Keratinocyte (primary cell): ENCODE measurements at regions not wholly inside any gene's neighbourhood (a gene's known extent, or its start where the extent isn't known, plus 50 kb on each side); places are given as distances from the start of the nearest gene placed in this dataset.

Experiments used
- DNase-seq: peaks from one replicate; pipeline ENCODE4 v3.0.0-alpha.2; 2011; ENCODE audit warnings: low read depth, missing footprints, low spot score
- FAIRE-seq: peaks from 2 replicates; lab custom pipeline; 2011; peaks lifted over from hg19 to GRCh38; lab: Jason Lieb, UNC
- H2AFZ ChIP-seq: 2 replicates; pipeline ENCODE4 v1.6.0; 2012; ENCODE audit warnings: low read length, control low read depth, inconsistent platforms; ENCODE audit not compliant: control insufficient read depth
- H3K27ac ChIP-seq: 2 replicates; pipeline ENCODE4 v1.5.1; 2011; ENCODE audit warnings: low read length; ENCODE audit not compliant: control insufficient read depth, insufficient read depth
- H3K27me3 ChIP-seq: 3 replicates; pipeline ENCODE4 v1.6.0; 2011; ENCODE audit warnings: low read length; ENCODE audit not compliant: control insufficient read depth, insufficient read depth; ENCODE audit errors: extremely low read depth
- H3K36me3 ChIP-seq, 2 experiments: 2 replicates in 1 of 2; 3 replicates in 1 of 2; pipeline ENCODE4 v1.5.1; 2011; ENCODE audit warnings: low read length in 2 of 2, mild to moderate bottlenecking in 1 of 2; ENCODE audit not compliant: control insufficient read depth in 2 of 2, insufficient read depth in 2 of 2; ENCODE audit errors: extremely low read depth in 1 of 2
- H3K4me1 ChIP-seq: 3 replicates; pipeline ENCODE4 v1.5.1; 2011; ENCODE audit warnings: low read length; ENCODE audit not compliant: control insufficient read depth, insufficient read depth; ENCODE audit errors: extremely low read depth
- H3K4me2 ChIP-seq: 3 replicates; pipeline ENCODE4 v1.6.0; 2011; ENCODE audit warnings: low read depth, low read length; ENCODE audit not compliant: control insufficient read depth, insufficient read depth; ENCODE audit errors: extremely low read depth
- H3K4me3 ChIP-seq, 3 experiments: fragments of 200-600 bp in 1 of 3; sonication (generic) in 1 of 3; 2 replicates in 2 of 3; 3 replicates in 1 of 3; pipeline ENCODE4 v1.5.1; 2011 to 2016; ENCODE audit warnings: low read length in 3 of 3, mild to moderate bottlenecking in 3 of 3, control low read depth in 2 of 3, inconsistent platforms in 1 of 3, low read depth in 1 of 3, mixed read lengths in 1 of 3, mixed run types in 1 of 3, moderate library complexity in 1 of 3; ENCODE audit not compliant: control insufficient read depth in 2 of 3, insufficient read depth in 2 of 3; ENCODE audit errors: extremely low read depth in 1 of 3
- H3K79me2 ChIP-seq: 2 replicates; pipeline ENCODE4 v1.6.0; 2012; ENCODE audit warnings: low read length; ENCODE audit not compliant: control insufficient read depth, insufficient read depth
- H3K9ac ChIP-seq: 3 replicates; pipeline ENCODE4 v1.6.0; 2011; ENCODE audit warnings: low read length; ENCODE audit not compliant: control insufficient read depth, insufficient read depth; ENCODE audit errors: extremely low read depth
- H3K9me1 ChIP-seq: 3 replicates; pipeline ENCODE4 v1.6.0; 2011; ENCODE audit warnings: low read length; ENCODE audit not compliant: control insufficient read depth, insufficient read depth; ENCODE audit errors: extremely low read depth
- H3K9me3 ChIP-seq: 2 replicates; pipeline ENCODE4 v1.5.1; 2012; ENCODE audit warnings: low read depth, low read length; ENCODE audit not compliant: control insufficient read depth
- H4K20me1 ChIP-seq: 3 replicates; pipeline ENCODE4 v1.6.0; 2011; ENCODE audit warnings: low read length; ENCODE audit not compliant: control insufficient read depth, insufficient read depth; ENCODE audit errors: extremely low read depth
- CTCF ChIP-seq, 3 experiments: IDR thresholded peaks in 1 of 3; conservative IDR thresholded peaks in 1 of 3; optimal IDR thresholded peaks in 1 of 3; 2 replicates in 2 of 3; 3 replicates in 1 of 3; pipeline versions ENCODE3 to v1.5.1; 2011; ENCODE audit warnings: low read length in 3 of 3, mild to moderate bottlenecking in 3 of 3, moderate library complexity in 2 of 3, control low read depth in 1 of 3, inconsistent platforms in 1 of 3; ENCODE audit not compliant: insufficient read depth in 2 of 3; ENCODE audit errors: extremely low read depth in 1 of 3
- EZH2 ChIP-seq: IDR thresholded peaks from one replicate; pipeline ENCODE4 v1.6.1; 2012; ENCODE audit warnings: inconsistent platforms, mild to moderate bottlenecking, low read length, moderate library complexity
- dilution Hi-C: fragments of 300-500 bp; cut with MboI; formaldehyde crosslinking; loops from one replicate; pipeline ENCODE4 v1.7.0; 2020; ENCODE audit warnings: low sequenced_read_pairs; ENCODE audit not compliant: extremely low pct_ligation_motif_present

GRCh38 chr1:115496904-115497527 is 144.8 kb upstream of the VANGL1 start:
- H3K9me1 ChIP-seq: no peaks in the 10 kb centered on the region
- no peak overlapping the region for H2AFZ ChIP-seq
- H3K4me3 ChIP-seq: no peak overlapping the region
- FAIRE-seq (peak; percentile 95), DNase-seq (no peak)
- peak overlapping the region; percentile 79 for H3K27ac ChIP-seq
- no peaks in the 10 kb centered on the region for H4K20me1 ChIP-seq
- H3K9ac ChIP-seq: peak overlapping the region; percentile 22
- no peaks in the 10 kb centered on the region for H3K36me3 ChIP-seq
- dilution Hi-C loops: no loop called here
- H3K9me3 ChIP-seq: no peaks in the 10 kb centered on the region
- H3K27me3 ChIP-seq: no peaks in the 10 kb centered on the region
- peak overlapping the region; percentile 52 for H3K4me2 ChIP-seq
- no peak for TF ChIP-seq EZH2
- no peak for TF ChIP-seq CTCF (optimal IDR thresholded peaks at IDR 0.05 in 1 of 3, IDR thresholded peaks at IDR 0.05 in 1 of 3, conservative IDR thresholded peaks at IDR 0.05 in 1 of 3; ENCODE audit: extremely low read depth in 1 of 3, insufficient read depth in 2 of 3, low read length in 3 of 3)
- peaks cover 35% of the 10 kb centered on the region for H3K4me1 ChIP-seq
- no peaks in the 10 kb centered on the region for H3K79me2 ChIP-seq

- Histone ChIP-seq H3K4me3 (no peak overlapping the region), H3K4me1 (peaks cover 39% of the 10 kb centered on the region), H3K9ac (peak overlapping the region; percentile 29), H2AFZ (no peak overlapping the region), H3K4me2 (peak overlapping the region; percentile 62), H4K20me1 (no peaks in the 10 kb centered on the region), H3K79me2 (no peaks in the 10 kb centered on the region), H3K27ac (peak overlapping the region; percentile 79), H3K9me3 (no peaks in the 10 kb centered on the region), H3K36me3 (no peaks in the 10 kb centered on the region), H3K27me3 (no peaks in the 10 kb centered on the region), H3K9me1 (no peaks in the 10 kb centered on the region)
- peak; percentile 87 for FAIRE-seq
- TF ChIP-seq CTCF (optimal IDR thresholded peaks at IDR 0.05 in 1 of 3, IDR thresholded peaks at IDR 0.05 in 1 of 3, conservative IDR thresholded peaks at IDR 0.05 in 1 of 3; ENCODE audit: extremely low read depth in 1 of 3, insufficient read depth in 2 of 3, low read length in 3 of 3) (no peak), EZH2 (no peak)
- DNase-seq: no peak
- dilution Hi-C loops: no loop called here
Measured at GRCh38 chr1:115495625-115496024, 146.1 kb upstream of the VANGL1 start.
